ENCODE measurements at regions not wholly inside any gene's neighbourhood (a gene's known extent, or its start where the extent isn't known, plus 50 kb on each side); places are given as distances from the start of the nearest gene placed in this dataset.

DNA sequence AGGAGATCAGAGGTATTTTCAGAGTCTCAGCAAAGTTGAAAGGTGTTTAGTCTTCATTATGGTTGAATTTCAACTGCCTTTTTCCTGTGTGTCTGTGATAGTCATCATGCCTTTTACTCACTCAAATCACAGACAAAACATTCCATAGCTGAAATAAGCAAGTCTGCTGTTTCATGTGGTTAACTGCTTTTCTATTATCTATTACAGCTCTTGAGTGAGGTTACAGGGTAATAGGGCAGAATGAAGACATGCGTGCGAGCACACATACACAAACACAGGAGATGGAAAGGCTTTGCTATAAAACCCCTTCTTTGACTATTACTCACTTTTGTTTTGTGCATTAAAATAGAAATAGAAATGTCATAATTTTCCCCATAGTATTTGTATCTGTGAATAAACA, 192.6 kb upstream of the RARB start:
- no peak overlapping the region for H3K9ac ChIP-seq (ENCODE audit: low read length)

DNA sequence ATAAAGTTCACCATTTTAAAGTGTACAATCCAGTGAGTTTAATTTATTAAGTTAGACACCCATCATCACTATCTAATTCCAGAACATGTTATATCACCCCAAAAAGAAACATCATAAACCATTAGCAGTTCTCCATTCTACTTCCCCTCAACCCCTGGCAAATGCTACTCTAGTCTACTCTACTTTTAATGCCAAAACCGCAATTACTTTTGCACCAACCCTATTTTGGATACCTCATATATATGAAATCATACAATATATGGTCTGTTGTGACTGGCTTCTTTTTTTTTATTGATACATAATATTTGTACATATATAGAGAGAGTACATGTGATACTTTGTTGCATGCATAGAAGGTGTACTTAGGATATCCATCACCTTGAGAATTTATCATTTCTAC, 190.5 kb upstream of the RARB start:
- Histone ChIP-seq H3K27me3 (ENCODE audit: insufficient read depth, low read depth, low read length) (no peaks in the 10 kb centered on the region), H3K9me2 (ENCODE audit: insufficient read depth, low read length) (no peaks in the 10 kb centered on the region), H3K4me2 (ENCODE audit: low read length) (no peak overlapping the region), H3K27ac (ENCODE audit: low read length) (no peak overlapping the region), H3K4me3 (ENCODE audit: low read length) (no peak overlapping the region), H4K20me1 (ENCODE audit: insufficient read depth) (no peaks in the 10 kb centered on the region), H3K9ac (ENCODE audit: low read length) (no peak overlapping the region), H2AFZ (ENCODE audit: low read depth, low read length) (no peak overlapping the region), H3K9me3 (ENCODE audit: low read length) (no peaks in the 10 kb centered on the region), H3F3A (ENCODE audit: insufficient read depth, low read length, poor library complexity, severe bottlenecking) (no peaks in the 10 kb centered on the region), H3K79me2 (replicated peaks; ENCODE audit: insufficient read depth, low read length) (no peaks in the 10 kb centered on the region), H3K36me3 (ENCODE audit: insufficient read depth, low read length) (no peaks in the 10 kb centered on the region)
- TF ChIP-seq SMC3 (conservative IDR thresholded peaks at IDR 0.05; ENCODE audit: poor library complexity) (no peak), RAD21 (conservative IDR thresholded peaks at IDR 0.05) (no peak)

More for the DNA sequence above, 192.6 kb upstream of the RARB start:
- Histone ChIP-seq H3K36me3 (ENCODE audit: insufficient read depth, low read length) (no peaks in the 10 kb centered on the region), H4K20me1 (ENCODE audit: insufficient read depth) (no peaks in the 10 kb centered on the region), H3K4me2 (ENCODE audit: low read length) (no peak overlapping the region), H2AFZ (ENCODE audit: low read depth, low read length) (no peak overlapping the region), H3K27me3 (ENCODE audit: insufficient read depth, low read depth, low read length) (no peaks in the 10 kb centered on the region), H3K4me3 (ENCODE audit: low read length) (no peak overlapping the region), H3F3A (ENCODE audit: insufficient read depth, low read length, poor library complexity, severe bottlenecking) (no peaks in the 10 kb centered on the region), H3K9me2 (ENCODE audit: insufficient read depth, low read length) (no peaks in the 10 kb centered on the region), H3K79me2 (replicated peaks; ENCODE audit: insufficient read depth, low read length) (no peaks in the 10 kb centered on the region), H3K27ac (ENCODE audit: low read length) (no peak overlapping the region), H3K9me3 (ENCODE audit: low read length) (no peaks in the 10 kb centered on the region)
- no peak for TF ChIP-seq POLR2AphosphoS5 (IDR thresholded peaks at IDR 0.05)
- TF ChIP-seq MXI1 (conservative IDR thresholded peaks at IDR 0.05; ENCODE audit: poor library complexity, severe bottlenecking), result no peak
- TF ChIP-seq EP300 (conservative IDR thresholded peaks at IDR 0.05; ENCODE audit: poor library complexity, severe bottlenecking), result no peak
- TF ChIP-seq, protein P1, sequence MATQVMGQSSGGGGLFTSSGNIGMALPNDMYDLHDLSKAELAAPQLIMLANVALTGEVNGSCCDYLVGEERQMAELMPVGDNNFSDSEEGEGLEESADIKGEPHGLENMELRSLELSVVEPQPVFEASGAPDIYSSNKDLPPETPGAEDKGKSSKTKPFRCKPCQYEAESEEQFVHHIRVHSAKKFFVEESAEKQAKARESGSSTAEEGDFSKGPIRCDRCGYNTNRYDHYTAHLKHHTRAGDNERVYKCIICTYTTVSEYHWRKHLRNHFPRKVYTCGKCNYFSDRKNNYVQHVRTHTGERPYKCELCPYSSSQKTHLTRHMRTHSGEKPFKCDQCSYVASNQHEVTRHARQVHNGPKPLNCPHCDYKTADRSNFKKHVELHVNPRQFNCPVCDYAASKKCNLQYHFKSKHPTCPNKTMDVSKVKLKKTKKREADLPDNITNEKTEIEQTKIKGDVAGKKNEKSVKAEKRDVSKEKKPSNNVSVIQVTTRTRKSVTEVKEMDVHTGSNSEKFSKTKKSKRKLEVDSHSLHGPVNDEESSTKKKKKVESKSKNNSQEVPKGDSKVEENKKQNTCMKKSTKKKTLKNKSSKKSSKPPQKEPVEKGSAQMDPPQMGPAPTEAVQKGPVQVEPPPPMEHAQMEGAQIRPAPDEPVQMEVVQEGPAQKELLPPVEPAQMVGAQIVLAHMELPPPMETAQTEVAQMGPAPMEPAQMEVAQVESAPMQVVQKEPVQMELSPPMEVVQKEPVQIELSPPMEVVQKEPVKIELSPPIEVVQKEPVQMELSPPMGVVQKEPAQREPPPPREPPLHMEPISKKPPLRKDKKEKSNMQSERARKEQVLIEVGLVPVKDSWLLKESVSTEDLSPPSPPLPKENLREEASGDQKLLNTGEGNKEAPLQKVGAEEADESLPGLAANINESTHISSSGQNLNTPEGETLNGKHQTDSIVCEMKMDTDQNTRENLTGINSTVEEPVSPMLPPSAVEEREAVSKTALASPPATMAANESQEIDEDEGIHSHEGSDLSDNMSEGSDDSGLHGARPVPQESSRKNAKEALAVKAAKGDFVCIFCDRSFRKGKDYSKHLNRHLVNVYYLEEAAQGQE (IDR thresholded peaks at IDR 0.05; ENCODE audit: borderline replicate concordance), result no peak
- TF ChIP-seq RAD21 (conservative IDR thresholded peaks at IDR 0.05), result no peak
- TF ChIP-seq SMC3 (conservative IDR thresholded peaks at IDR 0.05; ENCODE audit: poor library complexity), result no peak
- TF ChIP-seq, protein P2, sequence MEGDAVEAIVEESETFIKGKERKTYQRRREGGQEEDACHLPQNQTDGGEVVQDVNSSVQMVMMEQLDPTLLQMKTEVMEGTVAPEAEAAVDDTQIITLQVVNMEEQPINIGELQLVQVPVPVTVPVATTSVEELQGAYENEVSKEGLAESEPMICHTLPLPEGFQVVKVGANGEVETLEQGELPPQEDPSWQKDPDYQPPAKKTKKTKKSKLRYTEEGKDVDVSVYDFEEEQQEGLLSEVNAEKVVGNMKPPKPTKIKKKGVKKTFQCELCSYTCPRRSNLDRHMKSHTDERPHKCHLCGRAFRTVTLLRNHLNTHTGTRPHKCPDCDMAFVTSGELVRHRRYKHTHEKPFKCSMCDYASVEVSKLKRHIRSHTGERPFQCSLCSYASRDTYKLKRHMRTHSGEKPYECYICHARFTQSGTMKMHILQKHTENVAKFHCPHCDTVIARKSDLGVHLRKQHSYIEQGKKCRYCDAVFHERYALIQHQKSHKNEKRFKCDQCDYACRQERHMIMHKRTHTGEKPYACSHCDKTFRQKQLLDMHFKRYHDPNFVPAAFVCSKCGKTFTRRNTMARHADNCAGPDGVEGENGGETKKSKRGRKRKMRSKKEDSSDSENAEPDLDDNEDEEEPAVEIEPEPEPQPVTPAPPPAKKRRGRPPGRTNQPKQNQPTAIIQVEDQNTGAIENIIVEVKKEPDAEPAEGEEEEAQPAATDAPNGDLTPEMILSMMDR (IDR thresholded peaks at IDR 0.05; ENCODE audit: poor library complexity, severe bottlenecking), result no peak
- TF ChIP-seq EZH2 (IDR thresholded peaks at IDR 0.05; ENCODE audit: borderline replicate concordance, insufficient read depth, low read length, poor library complexity, severe bottlenecking), result no peak
- no peak for TF ChIP-seq TAF1 (IDR thresholded peaks at IDR 0.05; ENCODE audit: low read depth)

DNA sequence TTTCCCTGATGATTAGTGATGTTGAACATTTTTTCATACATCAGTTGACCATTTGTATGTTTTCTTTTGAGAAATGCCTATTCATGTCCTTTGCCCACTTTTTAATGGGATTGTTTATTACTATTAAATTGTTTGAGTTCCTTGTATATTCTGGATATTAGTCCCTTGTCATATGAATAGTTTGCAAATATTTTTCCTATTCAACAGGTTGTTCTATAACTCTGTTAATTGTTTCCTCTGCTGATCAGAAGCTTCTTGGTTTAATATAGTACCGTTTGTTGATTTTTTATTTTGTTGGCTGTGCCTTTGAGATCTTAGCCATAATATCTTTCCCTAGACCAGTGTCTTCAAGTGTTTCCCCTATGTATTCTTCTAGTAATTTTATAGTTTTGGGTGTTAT, 189.0 kb upstream of the RARB start:
- no peaks in the 10 kb centered on the region for H4K20me1 ChIP-seq (ENCODE audit: insufficient read depth)
- no peaks in the 10 kb centered on the region for H3K79me2 ChIP-seq (replicated peaks; ENCODE audit: insufficient read depth, low read length)
- H3K27ac ChIP-seq (ENCODE audit: low read length), result no peak overlapping the region
- no peaks in the 10 kb centered on the region for H3K9me3 ChIP-seq (ENCODE audit: low read length)
- no peaks in the 10 kb centered on the region for H3K27me3 ChIP-seq (ENCODE audit: insufficient read depth, low read depth, low read length)
- H3K9me2 ChIP-seq (ENCODE audit: insufficient read depth, low read length), result no peaks in the 10 kb centered on the region
- H3K4me2 ChIP-seq (ENCODE audit: low read length), result no peak overlapping the region
- no peak overlapping the region for H3K9ac ChIP-seq (ENCODE audit: low read length)
- no peaks in the 10 kb centered on the region for H3F3A ChIP-seq (ENCODE audit: insufficient read depth, low read length, poor library complexity, severe bottlenecking)
- H3K36me3 ChIP-seq (ENCODE audit: insufficient read depth, low read length), result no peaks in the 10 kb centered on the region
- H2AFZ ChIP-seq (ENCODE audit: low read depth, low read length), result no peak overlapping the region
- no peak overlapping the region for H3K4me3 ChIP-seq (ENCODE audit: low read length)
- TF ChIP-seq POLR2AphosphoS5 (IDR thresholded peaks at IDR 0.05) (no peak), MXI1 (conservative IDR thresholded peaks at IDR 0.05; ENCODE audit: poor library complexity, severe bottlenecking) (no peak), RAD21 (conservative IDR thresholded peaks at IDR 0.05) (no peak), SMC3 (conservative IDR thresholded peaks at IDR 0.05; ENCODE audit: poor library complexity) (no peak), EZH2 (IDR thresholded peaks at IDR 0.05; ENCODE audit: borderline replicate concordance, insufficient read depth, low read length, poor library complexity, severe bottlenecking) (no peak), EP300 (conservative IDR thresholded peaks at IDR 0.05; ENCODE audit: poor library complexity, severe bottlenecking) (no peak)
- TF ChIP-seq, protein P2 (IDR thresholded peaks at IDR 0.05; ENCODE audit: poor library complexity, severe bottlenecking), result no peak
- TF ChIP-seq, protein P1 (IDR thresholded peaks at IDR 0.05; ENCODE audit: borderline replicate concordance), result no peak
